SK-N-SH treated with all-trans-retinoic acid at 6 μM for 48 hours (cell line): ENCODE measurements at regions not wholly inside any gene's neighbourhood (a gene's known extent, or its start where the extent isn't known, plus 50 kb on each side); places are given as distances from the start of the nearest gene placed in this dataset.

ENCODE experiments used
- ATAC-seq: fragments of 200-7000 bp; cut with Tn5 transposase; 3 replicates; pipeline ENCODE4 v1.9.1; 2020; ENCODE audit warnings: mild to moderate bottlenecking, moderate library complexity
- ARNTL ChIP-seq: fragments of 450-650 bp; formaldehyde crosslinking; IDR thresholded peaks from 2 replicates; pipeline ENCODE4 v1.5.0; 2020; ENCODE audit warnings: low read depth, mild to moderate bottlenecking, moderate library complexity, borderline replicate concordance
- BACH2 ChIP-seq: fragments of 250-450 bp; sonication (Bioruptor Pico); IDR thresholded peaks from 2 replicates; pipeline ENCODE4 v1.9.0; 2021; ENCODE audit warnings: mild to moderate bottlenecking, borderline replicate concordance
- CSDC2 ChIP-seq: fragments of 250-450 bp; sonication (Bioruptor Pico); IDR thresholded peaks from 2 replicates; pipeline ENCODE4 v1.5.0; 2020; ENCODE audit warnings: mild to moderate bottlenecking, moderate library complexity
- GLIS3 ChIP-seq: fragments of 250-450 bp; sonication (Bioruptor Pico); IDR thresholded peaks from 2 replicates; pipeline ENCODE4 v1.5.0; 2020; ENCODE audit warnings: mild to moderate bottlenecking, moderate library complexity
- OSR1 ChIP-seq: fragments of 250-450 bp; sonication (Bioruptor Pico); IDR thresholded peaks from 2 replicates; pipeline ENCODE4 v1.8.0; 2022; ENCODE audit warnings: moderate library complexity, mild to moderate bottlenecking, inconsistent platforms
- PPARA ChIP-seq: fragments of 250-450 bp; sonication (Bioruptor Pico); IDR thresholded peaks from 2 replicates; pipeline ENCODE4 v1.5.0; 2020; ENCODE audit warnings: mild to moderate bottlenecking, borderline replicate concordance
- TCF4 ChIP-seq: fragments of 250-450 bp; sonication (Bioruptor Pico); IDR thresholded peaks from 2 replicates; pipeline ENCODE4 v1.8.0; 2021; ENCODE audit warnings: mild to moderate bottlenecking, moderate library complexity, borderline replicate concordance
- TOX ChIP-seq: fragments of 250-450 bp; sonication (Bioruptor Pico); IDR thresholded peaks from 2 replicates; pipeline ENCODE4 v1.8.0; 2021; ENCODE audit warnings: mild to moderate bottlenecking, moderate library complexity, borderline replicate concordance
- ZC3H10 ChIP-seq: fragments of 250-450 bp; sonication (Bioruptor Pico); IDR thresholded peaks from 2 replicates; pipeline ENCODE4 v1.5.1; 2021; ENCODE audit warnings: mild to moderate bottlenecking, moderate library complexity
- ZFP3 ChIP-seq: fragments of 250-450 bp; sonication (Bioruptor Pico); IDR thresholded peaks from 2 replicates; pipeline ENCODE4 v1.5.0; 2020; ENCODE audit warnings: mild to moderate bottlenecking, moderate library complexity
- ZNF565 ChIP-seq: fragments of 450-650 bp; formaldehyde crosslinking; conservative IDR thresholded peaks from 2 replicates; pipeline ENCODE4 v1.5.0; 2020; ENCODE audit warnings: low read depth, mild to moderate bottlenecking, moderate library complexity
- ZNF70 ChIP-seq: fragments of 450-650 bp; formaldehyde crosslinking; IDR thresholded peaks from 2 replicates; pipeline ENCODE4 v1.5.0; 2020; ENCODE audit warnings: mild to moderate bottlenecking, moderate library complexity
- ZNF8 ChIP-seq: fragments of 450-650 bp; formaldehyde crosslinking; IDR thresholded peaks from 2 replicates; pipeline ENCODE4 v1.5.0; 2020; ENCODE audit warnings: mild to moderate bottlenecking, moderate library complexity
- TF ChIP-seq, protein P1 (sequence below): fragments of 250-450 bp; sonication (Bioruptor Pico); IDR thresholded peaks from 2 replicates; pipeline ENCODE4 v1.5.0; 2020; ENCODE audit warnings: mild to moderate bottlenecking, moderate library complexity
- TF ChIP-seq, protein P2 (sequence below): fragments of 250-450 bp; sonication (Bioruptor Pico); IDR thresholded peaks from 2 replicates; pipeline ENCODE4 v1.8.0; 2021; ENCODE audit warnings: low read depth, mild to moderate bottlenecking, moderate library complexity, borderline replicate concordance
- TF ChIP-seq, protein P3 (sequence below): fragments of 250-450 bp; sonication (Bioruptor Pico); IDR thresholded peaks from 2 replicates; pipeline ENCODE4 v1.8.0; 2020; ENCODE audit warnings: mild to moderate bottlenecking, moderate library complexity, borderline replicate concordance
- TF ChIP-seq, protein P4 (sequence below): fragments of 250-450 bp; sonication (Bioruptor Pico); IDR thresholded peaks from 2 replicates; pipeline ENCODE4 v1.5.1; 2021; ENCODE audit warnings: mild to moderate bottlenecking, moderate library complexity
- TF ChIP-seq, protein P5 (sequence below): fragments of 250-450 bp; sonication (Bioruptor Pico); IDR thresholded peaks from 2 replicates; pipeline ENCODE4 v1.5.1; 2020; ENCODE audit warnings: low read depth, mild to moderate bottlenecking, moderate library complexity

DNA sequence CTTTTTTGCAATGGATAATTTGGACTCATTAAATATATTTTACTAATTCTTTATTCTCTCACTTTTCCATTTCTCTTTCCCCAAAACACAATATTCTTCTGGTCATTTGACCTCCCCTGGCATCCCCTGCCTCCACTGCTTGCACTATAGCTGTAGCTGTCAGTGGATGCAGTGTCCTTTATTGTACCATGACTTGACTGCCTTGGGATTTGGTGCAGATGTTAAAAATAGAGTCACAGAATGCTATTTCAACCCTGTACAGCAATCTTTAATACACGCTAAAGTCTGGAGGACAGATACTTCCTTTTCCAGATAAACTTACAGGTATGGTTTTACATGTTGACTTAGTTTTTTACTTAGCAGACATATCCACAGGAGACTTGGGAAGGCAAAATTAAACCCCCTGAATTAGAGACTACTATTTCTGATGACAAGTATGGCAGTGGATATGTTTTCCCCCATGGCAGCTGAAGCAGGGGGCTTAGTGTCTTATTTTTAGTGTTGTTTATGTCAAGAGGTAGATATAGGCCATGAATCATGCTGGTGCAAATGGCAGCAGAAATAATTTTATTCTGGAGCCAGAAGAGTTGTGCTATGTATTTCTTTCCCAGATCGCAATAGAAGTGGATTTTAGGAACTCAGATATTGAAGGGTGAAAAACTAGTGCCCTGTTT is 461.4 kb downstream of the NAF1 start (continued):
- TF ChIP-seq, protein P1, sequence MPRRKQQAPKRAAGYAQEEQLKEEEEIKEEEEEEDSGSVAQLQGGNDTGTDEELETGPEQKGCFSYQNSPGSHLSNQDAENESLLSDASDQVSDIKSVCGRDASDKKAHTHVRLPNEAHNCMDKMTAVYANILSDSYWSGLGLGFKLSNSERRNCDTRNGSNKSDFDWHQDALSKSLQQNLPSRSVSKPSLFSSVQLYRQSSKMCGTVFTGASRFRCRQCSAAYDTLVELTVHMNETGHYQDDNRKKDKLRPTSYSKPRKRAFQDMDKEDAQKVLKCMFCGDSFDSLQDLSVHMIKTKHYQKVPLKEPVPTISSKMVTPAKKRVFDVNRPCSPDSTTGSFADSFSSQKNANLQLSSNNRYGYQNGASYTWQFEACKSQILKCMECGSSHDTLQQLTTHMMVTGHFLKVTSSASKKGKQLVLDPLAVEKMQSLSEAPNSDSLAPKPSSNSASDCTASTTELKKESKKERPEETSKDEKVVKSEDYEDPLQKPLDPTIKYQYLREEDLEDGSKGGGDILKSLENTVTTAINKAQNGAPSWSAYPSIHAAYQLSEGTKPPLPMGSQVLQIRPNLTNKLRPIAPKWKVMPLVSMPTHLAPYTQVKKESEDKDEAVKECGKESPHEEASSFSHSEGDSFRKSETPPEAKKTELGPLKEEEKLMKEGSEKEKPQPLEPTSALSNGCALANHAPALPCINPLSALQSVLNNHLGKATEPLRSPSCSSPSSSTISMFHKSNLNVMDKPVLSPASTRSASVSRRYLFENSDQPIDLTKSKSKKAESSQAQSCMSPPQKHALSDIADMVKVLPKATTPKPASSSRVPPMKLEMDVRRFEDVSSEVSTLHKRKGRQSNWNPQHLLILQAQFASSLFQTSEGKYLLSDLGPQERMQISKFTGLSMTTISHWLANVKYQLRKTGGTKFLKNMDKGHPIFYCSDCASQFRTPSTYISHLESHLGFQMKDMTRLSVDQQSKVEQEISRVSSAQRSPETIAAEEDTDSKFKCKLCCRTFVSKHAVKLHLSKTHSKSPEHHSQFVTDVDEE (CRISPR knock-in tag): no peak
- TF ChIP-seq ZNF70 (CRISPR knock-in tag) (no peak), BACH2 (CRISPR knock-in tag) (no peak), ZC3H10 (CRISPR knock-in tag) (no peak), ZNF565 (CRISPR knock-in tag) (no peak)
- TF ChIP-seq, protein P2, sequence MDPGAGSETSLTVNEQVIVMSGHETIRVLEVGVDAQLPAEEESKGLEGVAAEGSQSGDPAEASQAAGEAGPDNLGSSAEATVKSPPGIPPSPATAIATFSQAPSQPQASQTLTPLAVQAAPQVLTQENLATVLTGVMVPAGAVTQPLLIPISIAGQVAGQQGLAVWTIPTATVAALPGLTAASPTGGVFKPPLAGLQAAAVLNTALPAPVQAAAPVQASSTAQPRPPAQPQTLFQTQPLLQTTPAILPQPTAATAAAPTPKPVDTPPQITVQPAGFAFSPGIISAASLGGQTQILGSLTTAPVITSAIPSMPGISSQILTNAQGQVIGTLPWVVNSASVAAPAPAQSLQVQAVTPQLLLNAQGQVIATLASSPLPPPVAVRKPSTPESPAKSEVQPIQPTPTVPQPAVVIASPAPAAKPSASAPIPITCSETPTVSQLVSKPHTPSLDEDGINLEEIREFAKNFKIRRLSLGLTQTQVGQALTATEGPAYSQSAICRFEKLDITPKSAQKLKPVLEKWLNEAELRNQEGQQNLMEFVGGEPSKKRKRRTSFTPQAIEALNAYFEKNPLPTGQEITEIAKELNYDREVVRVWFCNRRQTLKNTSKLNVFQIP: no peak

DNA sequence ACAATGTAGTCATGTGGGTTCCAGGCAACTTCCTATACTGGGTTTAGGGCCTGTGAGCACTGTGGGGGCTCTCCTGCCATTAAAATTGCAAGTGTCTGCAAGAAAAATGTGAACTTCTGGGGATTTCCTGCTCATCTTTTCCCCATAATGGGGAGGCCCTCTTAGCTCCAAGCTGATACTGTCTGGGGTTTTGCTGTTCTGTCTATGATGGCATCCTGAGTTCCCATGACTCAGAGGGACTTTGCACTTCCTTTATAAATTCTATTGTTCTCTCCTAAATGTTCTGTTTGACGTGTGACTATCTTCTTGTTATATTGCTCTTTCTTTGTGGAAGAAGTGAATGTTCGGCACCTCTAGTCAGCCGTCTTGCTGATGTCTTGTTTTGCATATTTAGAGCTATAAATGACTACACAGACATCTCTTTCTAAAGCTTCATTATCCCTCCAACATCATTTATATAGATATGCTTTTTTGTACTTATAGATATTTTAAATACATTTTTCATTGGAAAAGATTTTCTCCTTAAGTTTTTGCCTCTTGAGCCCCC is 465.8 kb downstream of the NAF1 start:
- TF ChIP-seq ZNF70 (CRISPR knock-in tag) (no peak), PPARA (CRISPR knock-in tag) (no peak), CSDC2 (no peak), OSR1 (no peak), ARNTL (CRISPR knock-in tag) (no peak), ZC3H10 (CRISPR knock-in tag) (no peak), GLIS3 (CRISPR knock-in tag) (no peak), ZNF8 (CRISPR knock-in tag) (no peak), ZFP3 (CRISPR knock-in tag) (no peak)
- TF ChIP-seq, protein P3, sequence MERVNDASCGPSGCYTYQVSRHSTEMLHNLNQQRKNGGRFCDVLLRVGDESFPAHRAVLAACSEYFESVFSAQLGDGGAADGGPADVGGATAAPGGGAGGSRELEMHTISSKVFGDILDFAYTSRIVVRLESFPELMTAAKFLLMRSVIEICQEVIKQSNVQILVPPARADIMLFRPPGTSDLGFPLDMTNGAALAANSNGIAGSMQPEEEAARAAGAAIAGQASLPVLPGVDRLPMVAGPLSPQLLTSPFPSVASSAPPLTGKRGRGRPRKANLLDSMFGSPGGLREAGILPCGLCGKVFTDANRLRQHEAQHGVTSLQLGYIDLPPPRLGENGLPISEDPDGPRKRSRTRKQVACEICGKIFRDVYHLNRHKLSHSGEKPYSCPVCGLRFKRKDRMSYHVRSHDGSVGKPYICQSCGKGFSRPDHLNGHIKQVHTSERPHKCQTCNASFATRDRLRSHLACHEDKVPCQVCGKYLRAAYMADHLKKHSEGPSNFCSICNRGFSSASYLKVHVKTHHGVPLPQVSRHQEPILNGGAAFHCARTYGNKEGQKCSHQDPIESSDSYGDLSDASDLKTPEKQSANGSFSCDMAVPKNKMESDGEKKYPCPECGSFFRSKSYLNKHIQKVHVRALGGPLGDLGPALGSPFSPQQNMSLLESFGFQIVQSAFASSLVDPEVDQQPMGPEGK: no peak
- TF ChIP-seq, protein P2: no peak
- TF ChIP-seq, protein P1 (CRISPR knock-in tag): no peak
- TF ChIP-seq, protein P4, sequence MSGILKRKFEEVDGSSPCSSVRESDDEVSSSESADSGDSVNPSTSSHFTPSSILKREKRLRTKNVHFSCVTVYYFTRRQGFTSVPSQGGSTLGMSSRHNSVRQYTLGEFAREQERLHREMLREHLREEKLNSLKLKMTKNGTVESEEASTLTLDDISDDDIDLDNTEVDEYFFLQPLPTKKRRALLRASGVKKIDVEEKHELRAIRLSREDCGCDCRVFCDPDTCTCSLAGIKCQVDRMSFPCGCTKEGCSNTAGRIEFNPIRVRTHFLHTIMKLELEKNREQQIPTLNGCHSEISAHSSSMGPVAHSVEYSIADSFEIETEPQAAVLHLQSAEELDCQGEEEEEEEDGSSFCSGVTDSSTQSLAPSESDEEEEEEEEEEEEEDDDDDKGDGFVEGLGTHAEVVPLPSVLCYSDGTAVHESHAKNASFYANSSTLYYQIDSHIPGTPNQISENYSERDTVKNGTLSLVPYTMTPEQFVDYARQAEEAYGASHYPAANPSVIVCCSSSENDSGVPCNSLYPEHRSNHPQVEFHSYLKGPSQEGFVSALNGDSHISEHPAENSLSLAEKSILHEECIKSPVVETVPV (CRISPR knock-in tag): no peak
- ATAC-seq: no peak

DNA sequence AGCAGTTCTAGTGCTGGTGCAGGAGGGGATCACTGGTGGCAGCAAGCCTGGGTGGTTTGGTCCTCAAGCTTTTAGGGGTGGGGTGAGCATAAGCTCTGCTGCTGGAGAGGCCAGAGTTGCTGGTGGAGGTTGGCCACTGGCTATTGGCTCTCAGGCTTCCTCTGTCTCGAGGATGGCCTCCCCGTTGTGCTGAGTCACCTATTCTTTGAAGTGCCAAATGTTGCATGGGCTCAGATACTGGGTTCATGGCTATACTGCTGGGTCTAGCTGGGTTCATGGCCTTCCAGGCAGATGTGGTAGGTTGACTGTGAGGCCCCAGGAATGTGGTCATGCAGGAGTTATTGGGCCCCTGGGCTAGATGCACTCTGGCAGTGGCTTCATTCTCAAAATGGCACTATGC is 466.3 kb downstream of the NAF1 start:
- ATAC-seq: no peak
- TF ChIP-seq, protein P4 (CRISPR knock-in tag): no peak
- no peak for TF ChIP-seq TCF4 (CRISPR knock-in tag)
- no peak for TF ChIP-seq CSDC2
- TF ChIP-seq, protein P3: no peak
- TF ChIP-seq, protein P5, sequence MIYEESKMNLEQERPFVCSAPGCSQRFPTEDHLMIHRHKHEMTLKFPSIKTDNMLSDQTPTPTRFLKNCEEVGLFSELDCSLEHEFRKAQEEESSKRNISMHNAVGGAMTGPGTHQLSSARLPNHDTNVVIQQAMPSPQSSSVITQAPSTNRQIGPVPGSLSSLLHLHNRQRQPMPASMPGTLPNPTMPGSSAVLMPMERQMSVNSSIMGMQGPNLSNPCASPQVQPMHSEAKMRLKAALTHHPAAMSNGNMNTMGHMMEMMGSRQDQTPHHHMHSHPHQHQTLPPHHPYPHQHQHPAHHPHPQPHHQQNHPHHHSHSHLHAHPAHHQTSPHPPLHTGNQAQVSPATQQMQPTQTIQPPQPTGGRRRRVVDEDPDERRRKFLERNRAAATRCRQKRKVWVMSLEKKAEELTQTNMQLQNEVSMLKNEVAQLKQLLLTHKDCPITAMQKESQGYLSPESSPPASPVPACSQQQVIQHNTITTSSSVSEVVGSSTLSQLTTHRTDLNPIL (CRISPR knock-in tag): no peak
- TF ChIP-seq GLIS3 (CRISPR knock-in tag): no peak
- TF ChIP-seq TOX: no peak
- no peak for TF ChIP-seq ZNF70 (CRISPR knock-in tag)
- no peak for TF ChIP-seq PPARA (CRISPR knock-in tag)
- TF ChIP-seq ZNF8 (CRISPR knock-in tag): no peak
